ENCODE measurements at regions not wholly inside any gene's neighbourhood (a gene's known extent, or its start where the extent isn't known, plus 50 kb on each side); places are given as distances from the start of the nearest gene placed in this dataset.
"Not testable (repeated sequence)": the region's sequence is repeated elsewhere in the genome, so short reads cannot be mapped to it uniquely, and the experiment has no call there.

- Histone ChIP-seq H3K27me3 (replicated peaks; ENCODE audit: control insufficient read depth, insufficient read depth, low read length) (peaks cover 4% of the 10 kb centered on the region), H3K4me1 (ENCODE audit: control insufficient read depth, insufficient read depth, low read length) (peaks cover 2% of the 10 kb centered on the region), H3K9me3 (ENCODE audit: control insufficient read depth, low read length) (no peaks in the 10 kb centered on the region), H3K4me3 (ENCODE audit: low read length) (no peak overlapping the region), H3K9ac (ENCODE audit: low read length) (no peak overlapping the region), H3K36me3 (ENCODE audit: control insufficient read depth, insufficient read depth, low read length, severe bottlenecking) (no peaks in the 10 kb centered on the region)
- no peak for DNase-seq (ENCODE audit: low read depth)
Observed at GRCh38 chr20:50359607-50360217, 150.5 kb upstream of the PTPN1 start.

- Histone ChIP-seq H3K36me3 (ENCODE audit: control insufficient read depth, insufficient read depth, low read length, severe bottlenecking) (no peaks in the 10 kb centered on the region), H3K4me3 (ENCODE audit: low read length) (no peak overlapping the region), H3K9ac (ENCODE audit: low read length) (no peak overlapping the region), H3K9me3 (ENCODE audit: control insufficient read depth, low read length) (no peaks in the 10 kb centered on the region), H3K27me3 (replicated peaks; ENCODE audit: control insufficient read depth, insufficient read depth, low read length) (peaks cover 4% of the 10 kb centered on the region), H3K4me1 (ENCODE audit: control insufficient read depth, insufficient read depth, low read length) (peaks cover 6% of the 10 kb centered on the region)
- no peak for DNase-seq (ENCODE audit: low read depth)
Observed at GRCh38 chr20:50360218-50360672, 149.9 kb upstream of the PTPN1 start.

- Histone ChIP-seq H3K9me3 (ENCODE audit: control insufficient read depth, low read length) (no peaks in the 10 kb centered on the region), H3K36me3 (ENCODE audit: control insufficient read depth, insufficient read depth, low read length, severe bottlenecking) (no peaks in the 10 kb centered on the region), H3K9ac (ENCODE audit: low read length) (no peak overlapping the region), H3K4me1 (ENCODE audit: control insufficient read depth, insufficient read depth, low read length) (peaks cover 6% of the 10 kb centered on the region), H3K4me3 (ENCODE audit: low read length) (no peak overlapping the region), H3K27me3 (replicated peaks; ENCODE audit: control insufficient read depth, insufficient read depth, low read length) (peaks cover 4% of the 10 kb centered on the region)
- no peak for DNase-seq (ENCODE audit: low read depth)
Observed at GRCh38 chr20:50360921-50361320, 149.3 kb upstream of the PTPN1 start.

- DNase-seq (ENCODE audit: low read depth); H3K9me3 ChIP-seq (ENCODE audit: control insufficient read depth, low read length); H3K9ac ChIP-seq (ENCODE audit: low read length); H3K36me3 ChIP-seq (ENCODE audit: control insufficient read depth, insufficient read depth, low read length, severe bottlenecking); H3K27me3 ChIP-seq (replicated peaks; ENCODE audit: control insufficient read depth, insufficient read depth, low read length); H3K4me3 ChIP-seq (ENCODE audit: low read length); H3K4me1 ChIP-seq (ENCODE audit: control insufficient read depth, insufficient read depth, low read length): not testable (repeated sequence)
Observed at GRCh38 chr20:50362177-50362576, 148.0 kb upstream of the PTPN1 start.

GRCh38 chr20:50363027-50363426 lies 147.2 kb upstream of the PTPN1 start:
- Histone ChIP-seq H3K9ac (ENCODE audit: low read length) (no peak overlapping the region), H3K4me1 (ENCODE audit: control insufficient read depth, insufficient read depth, low read length) (peaks cover 9% of the 10 kb centered on the region), H3K4me3 (ENCODE audit: low read length) (no peak overlapping the region), H3K9me3 (ENCODE audit: control insufficient read depth, low read length) (no peaks in the 10 kb centered on the region), H3K27me3 (replicated peaks; ENCODE audit: control insufficient read depth, insufficient read depth, low read length) (peaks cover 4% of the 10 kb centered on the region), H3K36me3 (ENCODE audit: control insufficient read depth, insufficient read depth, low read length, severe bottlenecking) (no peaks in the 10 kb centered on the region)
- DNase-seq (ENCODE audit: low read depth) = no peak

GRCh38 chr20:50363479-50363878 lies 146.7 kb upstream of the PTPN1 start:
- DNase-seq (ENCODE audit: low read depth) = no peak
- peaks cover 9% of the 10 kb centered on the region for H3K4me1 ChIP-seq (ENCODE audit: control insufficient read depth, insufficient read depth, low read length)
- peaks cover 4% of the 10 kb centered on the region for H3K27me3 ChIP-seq (replicated peaks; ENCODE audit: control insufficient read depth, insufficient read depth, low read length)
- H3K4me3 ChIP-seq (ENCODE audit: low read length) = no peak overlapping the region
- no peaks in the 10 kb centered on the region for H3K9me3 ChIP-seq (ENCODE audit: control insufficient read depth, low read length)
- no peaks in the 10 kb centered on the region for H3K36me3 ChIP-seq (ENCODE audit: control insufficient read depth, insufficient read depth, low read length, severe bottlenecking)
- H3K9ac ChIP-seq (ENCODE audit: low read length) = no peak overlapping the region

- DNase-seq (ENCODE audit: low read depth) = peak; percentile 10
- H3K9ac ChIP-seq (ENCODE audit: low read length) = no peak overlapping the region
- no peaks in the 10 kb centered on the region for H3K9me3 ChIP-seq (ENCODE audit: control insufficient read depth, low read length)
Observed at GRCh38 chr20:50364542-50364941, 145.6 kb upstream of the PTPN1 start.

GRCh38 chr20:50366270-50367103 lies 143.7 kb upstream of the PTPN1 start:
- H3K36me3 ChIP-seq (ENCODE audit: control insufficient read depth, insufficient read depth, low read length, severe bottlenecking) = no peaks in the 10 kb centered on the region
- no peaks in the 10 kb centered on the region for H3K9me3 ChIP-seq (ENCODE audit: control insufficient read depth, low read length)
- H3K4me3 ChIP-seq (ENCODE audit: low read length) = no peak overlapping the region
- DNase-seq (ENCODE audit: low read depth) = peak; percentile 50
- no peak overlapping the region for H3K9ac ChIP-seq (ENCODE audit: low read length)
- peaks cover 9% of the 10 kb centered on the region for H3K4me1 ChIP-seq (ENCODE audit: control insufficient read depth, insufficient read depth, low read length)
- H3K27me3 ChIP-seq (replicated peaks; ENCODE audit: control insufficient read depth, insufficient read depth, low read length) = peaks cover 4% of the 10 kb centered on the region

More at GRCh38 chr20:50364542-50364941, 145.6 kb upstream of the PTPN1 start:
- Histone ChIP-seq H3K4me3 (ENCODE audit: low read length) (no peak overlapping the region), H3K36me3 (ENCODE audit: control insufficient read depth, insufficient read depth, low read length, severe bottlenecking) (no peaks in the 10 kb centered on the region), H3K27me3 (replicated peaks; ENCODE audit: control insufficient read depth, insufficient read depth, low read length) (peaks cover 4% of the 10 kb centered on the region), H3K4me1 (ENCODE audit: control insufficient read depth, insufficient read depth, low read length) (peaks cover 9% of the 10 kb centered on the region)

GRCh38 chr20:50367104-50367674 lies 143.0 kb upstream of the PTPN1 start:
- H3K36me3 ChIP-seq (ENCODE audit: control insufficient read depth, insufficient read depth, low read length, severe bottlenecking) = no peaks in the 10 kb centered on the region
- no peak for DNase-seq (ENCODE audit: low read depth)
- H3K4me3 ChIP-seq (ENCODE audit: low read length) = no peak overlapping the region
- peaks cover 9% of the 10 kb centered on the region for H3K4me1 ChIP-seq (ENCODE audit: control insufficient read depth, insufficient read depth, low read length)
- peaks cover 4% of the 10 kb centered on the region for H3K27me3 ChIP-seq (replicated peaks; ENCODE audit: control insufficient read depth, insufficient read depth, low read length)
- no peak overlapping the region for H3K9ac ChIP-seq (ENCODE audit: low read length)
- H3K9me3 ChIP-seq (ENCODE audit: control insufficient read depth, low read length) = no peaks in the 10 kb centered on the region

- Histone ChIP-seq H3K36me3 (ENCODE audit: control insufficient read depth, insufficient read depth, low read length, severe bottlenecking) (no peaks in the 10 kb centered on the region), H3K9ac (ENCODE audit: low read length) (no peak overlapping the region), H3K4me3 (ENCODE audit: low read length) (no peak overlapping the region), H3K9me3 (ENCODE audit: control insufficient read depth, low read length) (no peaks in the 10 kb centered on the region), H3K4me1 (ENCODE audit: control insufficient read depth, insufficient read depth, low read length) (peaks cover 9% of the 10 kb centered on the region), H3K27me3 (replicated peaks; ENCODE audit: control insufficient read depth, insufficient read depth, low read length) (peaks cover 4% of the 10 kb centered on the region)
- no peak for DNase-seq (ENCODE audit: low read depth)
Observed at GRCh38 chr20:50367739-50368375, 142.3 kb upstream of the PTPN1 start.

- H3K4me1 ChIP-seq (ENCODE audit: control insufficient read depth, insufficient read depth, low read length) = peaks cover 9% of the 10 kb centered on the region
- no peak overlapping the region for H3K9ac ChIP-seq (ENCODE audit: low read length)
- no peak overlapping the region for H3K4me3 ChIP-seq (ENCODE audit: low read length)
- no peaks in the 10 kb centered on the region for H3K9me3 ChIP-seq (ENCODE audit: control insufficient read depth, low read length)
- no peak for DNase-seq (ENCODE audit: low read depth)
- peaks cover 4% of the 10 kb centered on the region for H3K27me3 ChIP-seq (replicated peaks; ENCODE audit: control insufficient read depth, insufficient read depth, low read length)
- H3K36me3 ChIP-seq (ENCODE audit: control insufficient read depth, insufficient read depth, low read length, severe bottlenecking) = no peaks in the 10 kb centered on the region
Observed at GRCh38 chr20:50368386-50368785, 141.8 kb upstream of the PTPN1 start.

Data from adipocyte (in vitro differentiated cells).